NB4 (cell line): ENCODE measurements at regions not wholly inside any gene's neighbourhood (a gene's known extent, or its start where the extent isn't known, plus 50 kb on each side); places are given as distances from the start of the nearest gene placed in this dataset.

Experiments
- DNase-seq: peaks from one replicate; pipeline ENCODE4 v3.0.0; 2010; ENCODE audit warnings: low read depth
- H3K4me3 ChIP-seq: one replicate; pipeline ENCODE4 v1.5.1; 2011; ENCODE audit warnings: mild to moderate bottlenecking, low read depth, low read length, moderate library complexity
- MYC ChIP-seq: IDR thresholded peaks from 2 replicates; pipeline ENCODE4 v1.6.1; 2011; ENCODE audit warnings: low read depth, low read length
- POLR2A ChIP-seq: IDR thresholded peaks from 2 replicates; pipeline ENCODE4 v1.6.1; 2011; ENCODE audit warnings: mild to moderate bottlenecking; ENCODE audit not compliant: insufficient read length; ENCODE audit errors: extremely low read depth
- TF ChIP-seq, protein P1 (sequence below): IDR thresholded peaks from one replicate; pipeline ENCODE4 v1.5.1; 2012; ENCODE audit warnings: low read depth, low read length
- TF ChIP-seq, protein P2 (sequence below): IDR thresholded peaks from 2 replicates; pipeline ENCODE4 v1.6.1; 2011; ENCODE audit warnings: low read depth, low read length

DNA sequence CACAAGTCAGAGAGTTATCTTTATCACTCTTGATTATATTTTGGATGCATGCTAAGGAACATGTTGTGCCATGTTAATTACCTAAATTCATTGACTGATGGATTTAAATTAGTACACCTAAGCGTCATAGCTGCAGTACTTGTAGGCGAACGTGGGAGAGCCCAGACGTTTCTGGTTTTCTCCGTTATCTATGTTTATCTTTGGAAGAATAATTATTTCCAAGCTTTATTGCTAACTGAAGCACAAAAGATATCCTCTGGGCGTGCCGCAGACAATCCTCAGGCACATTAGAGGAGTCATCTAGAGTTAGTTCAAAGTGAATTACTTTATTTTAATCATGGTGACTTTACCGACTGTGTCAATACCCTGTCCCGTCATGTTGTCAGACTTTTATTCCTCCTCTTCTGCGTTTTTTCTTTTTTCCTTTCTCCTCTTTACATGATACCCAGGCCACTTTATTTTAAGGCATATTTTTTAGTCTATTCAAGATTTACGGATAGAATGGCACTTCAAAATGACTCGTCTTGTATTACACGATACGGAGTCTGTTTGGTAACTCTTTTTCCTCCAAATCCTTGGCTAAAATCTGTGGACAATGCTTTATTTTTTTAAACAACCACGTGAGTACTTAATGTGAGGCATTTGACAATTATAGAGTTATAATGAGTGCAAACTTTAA, 632.0 kb upstream of the TENM3 start:
- H3K4me3 ChIP-seq = no peak overlapping the region
- no peak for TF ChIP-seq POLR2A
- TF ChIP-seq, protein P1, sequence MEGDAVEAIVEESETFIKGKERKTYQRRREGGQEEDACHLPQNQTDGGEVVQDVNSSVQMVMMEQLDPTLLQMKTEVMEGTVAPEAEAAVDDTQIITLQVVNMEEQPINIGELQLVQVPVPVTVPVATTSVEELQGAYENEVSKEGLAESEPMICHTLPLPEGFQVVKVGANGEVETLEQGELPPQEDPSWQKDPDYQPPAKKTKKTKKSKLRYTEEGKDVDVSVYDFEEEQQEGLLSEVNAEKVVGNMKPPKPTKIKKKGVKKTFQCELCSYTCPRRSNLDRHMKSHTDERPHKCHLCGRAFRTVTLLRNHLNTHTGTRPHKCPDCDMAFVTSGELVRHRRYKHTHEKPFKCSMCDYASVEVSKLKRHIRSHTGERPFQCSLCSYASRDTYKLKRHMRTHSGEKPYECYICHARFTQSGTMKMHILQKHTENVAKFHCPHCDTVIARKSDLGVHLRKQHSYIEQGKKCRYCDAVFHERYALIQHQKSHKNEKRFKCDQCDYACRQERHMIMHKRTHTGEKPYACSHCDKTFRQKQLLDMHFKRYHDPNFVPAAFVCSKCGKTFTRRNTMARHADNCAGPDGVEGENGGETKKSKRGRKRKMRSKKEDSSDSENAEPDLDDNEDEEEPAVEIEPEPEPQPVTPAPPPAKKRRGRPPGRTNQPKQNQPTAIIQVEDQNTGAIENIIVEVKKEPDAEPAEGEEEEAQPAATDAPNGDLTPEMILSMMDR = no peak
- TF ChIP-seq, protein P2, sequence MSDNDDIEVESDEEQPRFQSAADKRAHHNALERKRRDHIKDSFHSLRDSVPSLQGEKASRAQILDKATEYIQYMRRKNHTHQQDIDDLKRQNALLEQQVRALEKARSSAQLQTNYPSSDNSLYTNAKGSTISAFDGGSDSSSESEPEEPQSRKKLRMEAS = no peak
- TF ChIP-seq MYC = no peak
- no peak for DNase-seq

DNA sequence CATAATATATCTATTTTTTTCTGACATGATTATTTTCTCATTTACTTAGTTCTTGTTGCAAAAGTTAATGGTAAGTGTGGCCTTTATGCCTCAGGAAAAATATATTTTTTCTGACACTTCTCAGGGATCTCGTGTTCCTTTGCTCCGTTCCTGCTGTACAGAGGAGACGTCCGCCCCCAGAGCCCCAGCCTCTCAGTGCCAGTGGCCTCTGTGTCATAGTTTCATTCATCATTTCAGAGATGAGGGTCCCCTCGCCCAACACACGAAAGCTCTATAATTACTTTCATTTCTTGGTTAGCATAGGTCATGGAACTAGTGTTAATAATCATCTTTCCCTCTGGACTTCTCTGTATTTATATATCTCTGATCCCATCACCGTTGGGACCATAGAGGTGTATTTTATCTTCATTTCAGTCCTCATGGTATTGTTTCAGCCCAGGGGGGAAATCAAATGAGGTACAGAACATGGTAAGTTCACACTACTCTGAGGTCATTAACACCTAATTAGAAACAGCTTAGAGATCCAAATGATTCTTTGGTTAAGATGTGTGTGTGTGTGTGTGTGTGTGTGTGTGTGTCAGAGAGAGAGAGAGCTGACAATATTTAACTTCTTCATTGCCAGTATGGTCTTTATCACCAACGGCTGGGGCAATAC, 631.1 kb upstream of the TENM3 start:
- DNase-seq = no peak
- no peak overlapping the region for H3K4me3 ChIP-seq
- TF ChIP-seq, protein P1 = no peak
- TF ChIP-seq MYC = no peak
- TF ChIP-seq POLR2A = no peak
- TF ChIP-seq, protein P2 = no peak

DNA sequence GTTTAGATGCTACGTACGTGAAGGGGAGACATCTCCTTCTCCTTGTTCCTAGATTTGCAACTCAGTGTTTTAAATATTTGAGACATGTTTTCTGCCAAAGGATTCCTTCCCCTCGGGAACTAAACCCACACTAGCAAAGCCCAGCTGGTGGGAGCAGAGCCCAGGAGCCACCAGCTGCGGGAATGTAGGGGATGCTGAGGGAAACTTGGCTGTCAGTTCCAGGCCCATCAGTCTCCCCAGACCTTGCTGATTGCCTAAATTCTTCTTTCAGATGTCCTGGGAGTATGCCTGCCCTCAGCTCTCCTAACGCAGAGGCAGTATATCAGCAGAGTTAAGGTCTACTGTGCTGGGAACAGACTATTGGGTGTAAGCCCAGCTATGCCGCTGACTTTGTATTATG, 630.0 kb upstream of the TENM3 start:
- no peak for DNase-seq
- no peak overlapping the region for H3K4me3 ChIP-seq
- TF ChIP-seq, protein P2 = no peak
- TF ChIP-seq POLR2A (no peak), MYC (no peak)
- TF ChIP-seq, protein P1 = no peak

DNA sequence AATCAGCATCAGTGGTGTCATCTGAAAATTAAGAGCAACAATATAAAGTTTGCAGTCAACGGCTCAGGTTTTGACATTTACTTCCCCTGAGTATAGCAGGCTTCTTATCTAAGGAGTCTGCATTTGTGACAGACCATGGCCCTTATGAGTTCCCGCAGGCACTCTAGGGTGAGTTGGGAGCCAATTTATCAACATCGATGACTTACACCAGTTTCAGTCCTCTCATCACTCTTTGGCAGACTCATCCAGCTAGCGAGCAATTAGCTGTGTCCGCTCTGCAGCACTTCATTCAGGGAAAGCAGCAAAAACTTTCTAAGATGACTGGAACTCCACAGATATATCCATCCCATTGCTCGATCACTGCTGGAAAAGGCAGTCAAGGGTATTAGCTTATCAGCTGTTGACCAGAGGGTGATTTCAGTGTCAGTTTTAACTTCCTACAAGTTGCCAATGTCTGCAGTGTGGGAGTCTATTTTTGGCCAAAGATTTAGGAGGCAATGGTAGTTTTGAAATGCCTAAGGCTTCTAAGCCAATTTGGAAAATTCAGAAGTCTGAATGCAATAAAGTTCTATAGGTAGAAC, 625.1 kb upstream of the TENM3 start:
- TF ChIP-seq POLR2A = no peak
- TF ChIP-seq, protein P1 = no peak
- no peak for TF ChIP-seq MYC
- TF ChIP-seq, protein P2 = no peak
- H3K4me3 ChIP-seq = no peak overlapping the region
- DNase-seq = no peak

DNA sequence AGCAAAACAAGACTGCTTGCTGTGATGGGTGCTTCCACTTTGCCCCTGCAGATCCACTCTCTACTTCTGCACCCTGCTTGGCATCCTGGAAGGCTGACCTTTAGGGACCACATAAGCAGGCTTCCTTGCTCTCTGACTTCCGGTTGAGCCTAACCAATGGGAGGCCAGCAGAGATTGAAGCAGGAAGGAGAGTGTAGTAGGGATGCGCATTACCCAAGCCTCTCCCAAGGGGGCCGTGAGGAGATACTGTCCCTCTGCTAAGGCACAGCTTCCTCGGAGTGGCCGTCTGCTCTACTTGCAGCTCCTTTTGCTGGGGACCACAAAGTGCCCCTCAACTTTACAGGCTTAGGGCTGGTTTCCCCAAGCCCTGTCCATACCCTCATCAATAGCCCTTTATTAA, 624.3 kb upstream of the TENM3 start:
- DNase-seq = no peak
- TF ChIP-seq MYC = no peak
- TF ChIP-seq, protein P2 = no peak
- TF ChIP-seq, protein P1 = no peak
- TF ChIP-seq POLR2A = no peak
- H3K4me3 ChIP-seq = no peak overlapping the region
